ENCODE measurements at regions not wholly inside any gene's neighbourhood (a gene's known extent, or its start where the extent isn't known, plus 50 kb on each side); places are given as distances from the start of the nearest gene placed in this dataset.

GRCh38 chr2:6623746-6624145 is 242.0 kb downstream of the CMPK2 start:
- no peak for TF ChIP-seq CTCF (IDR thresholded peaks at IDR 0.05)
- DNase-seq (ENCODE audit: extremely low spot score, unreplicated experiment) = no peak

GRCh38 chr2:6626401-6627012 is 239.2 kb downstream of the CMPK2 start:
- TF ChIP-seq CTCF (IDR thresholded peaks at IDR 0.05) = no peak
- Mint-ChIP-seq H3K4me3 (ENCODE audit: unreplicated experiment) (no peak overlapping the region), H3K4me1 (ENCODE audit: unreplicated experiment) (peaks cover 15% of the 10 kb centered on the region), H3K27ac (ENCODE audit: unreplicated experiment) (no peak overlapping the region), H3K9me3 (ENCODE audit: unreplicated experiment) (peaks cover 23% of the 10 kb centered on the region), H3K27me3 (ENCODE audit: unreplicated experiment) (no peaks in the 10 kb centered on the region), H3K36me3 (ENCODE audit: unreplicated experiment) (no peaks in the 10 kb centered on the region)
- no peak for DNase-seq (ENCODE audit: extremely low spot score, unreplicated experiment)

More at GRCh38 chr2:6623746-6624145, 242.0 kb downstream of the CMPK2 start:
- Mint-ChIP-seq H3K9me3 (ENCODE audit: unreplicated experiment) (peaks cover 7% of the 10 kb centered on the region), H3K4me3 (ENCODE audit: unreplicated experiment) (no peak overlapping the region), H3K27me3 (ENCODE audit: unreplicated experiment) (no peaks in the 10 kb centered on the region), H3K4me1 (ENCODE audit: unreplicated experiment) (peaks cover 15% of the 10 kb centered on the region), H3K27ac (ENCODE audit: unreplicated experiment) (no peak overlapping the region), H3K36me3 (ENCODE audit: unreplicated experiment) (no peaks in the 10 kb centered on the region)

- TF ChIP-seq CTCF (IDR thresholded peaks at IDR 0.05) = no peak
- Mint-ChIP-seq H3K27ac (ENCODE audit: unreplicated experiment) (peak overlapping the region; percentile 36), H3K4me3 (ENCODE audit: unreplicated experiment) (no peak overlapping the region), H3K27me3 (ENCODE audit: unreplicated experiment) (no peaks in the 10 kb centered on the region), H3K36me3 (ENCODE audit: unreplicated experiment) (no peaks in the 10 kb centered on the region), H3K9me3 (ENCODE audit: unreplicated experiment) (peaks cover 23% of the 10 kb centered on the region), H3K4me1 (ENCODE audit: unreplicated experiment) (peaks cover 15% of the 10 kb centered on the region)
- no peak for DNase-seq (ENCODE audit: extremely low spot score, unreplicated experiment)
Observed at GRCh38 chr2:6627316-6627715, 238.4 kb downstream of the CMPK2 start.

- Mint-ChIP-seq H3K4me3 (ENCODE audit: unreplicated experiment) (no peak overlapping the region), H3K9me3 (ENCODE audit: unreplicated experiment) (peaks cover 26% of the 10 kb centered on the region), H3K27me3 (ENCODE audit: unreplicated experiment) (no peaks in the 10 kb centered on the region), H3K27ac (ENCODE audit: unreplicated experiment) (no peak overlapping the region), H3K36me3 (ENCODE audit: unreplicated experiment) (no peaks in the 10 kb centered on the region), H3K4me1 (ENCODE audit: unreplicated experiment) (peaks cover 15% of the 10 kb centered on the region)
- no peak for TF ChIP-seq CTCF (IDR thresholded peaks at IDR 0.05)
- DNase-seq (ENCODE audit: extremely low spot score, unreplicated experiment) = no peak
Observed at GRCh38 chr2:6630209-6630608, 235.5 kb downstream of the CMPK2 start.

GRCh38 chr2:6635296-6635695 is 230.4 kb downstream of the CMPK2 start:
- Mint-ChIP-seq H3K4me3 (ENCODE audit: unreplicated experiment) (no peak overlapping the region), H3K27ac (ENCODE audit: unreplicated experiment) (no peak overlapping the region), H3K36me3 (ENCODE audit: unreplicated experiment) (no peaks in the 10 kb centered on the region), H3K9me3 (ENCODE audit: unreplicated experiment) (peaks cover 9% of the 10 kb centered on the region), H3K4me1 (ENCODE audit: unreplicated experiment) (no peaks in the 10 kb centered on the region), H3K27me3 (ENCODE audit: unreplicated experiment) (peaks cover 2% of the 10 kb centered on the region)
- TF ChIP-seq CTCF (IDR thresholded peaks at IDR 0.05) = no peak
- DNase-seq (ENCODE audit: extremely low spot score, unreplicated experiment) = no peak

Data from osteocyte (in vitro differentiated cells).